ENCODE measurements at regions not wholly inside any gene's neighbourhood (a gene's known extent, or its start where the extent isn't known, plus 50 kb on each side); places are given as distances from the start of the nearest gene placed in this dataset.

DNA sequence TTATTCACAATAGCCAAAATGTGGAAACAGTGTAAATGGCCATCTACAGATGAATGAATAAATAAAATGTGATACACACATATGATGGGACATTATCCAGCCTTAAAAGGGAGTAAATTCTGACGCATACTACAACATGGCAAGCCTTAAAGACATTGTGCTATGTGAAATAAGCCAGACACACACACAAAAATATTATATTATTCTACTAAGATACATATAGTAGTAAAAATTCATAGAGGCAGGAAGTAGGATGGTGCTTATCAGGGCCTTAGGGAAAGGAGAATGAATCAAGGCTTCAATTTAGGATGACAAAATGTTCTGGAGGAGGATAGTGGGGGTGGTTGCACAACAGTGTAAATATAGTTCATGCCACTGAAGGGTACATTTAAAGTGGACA is 346.7 kb upstream of the SMARCA2 start:
- Histone ChIP-seq H3K36me3 (no peaks in the 10 kb centered on the region), H3K4me1 (no peaks in the 10 kb centered on the region), H3K9ac (ENCODE audit: low read depth in 2 of 2, low read length in 2 of 2) (no peak overlapping the region), H3K27ac (no peak overlapping the region), H3K9me3 (no peaks in the 10 kb centered on the region), H3K4me3 (no peak overlapping the region), H3K27me3 (no peaks in the 10 kb centered on the region)
- no peak for DNase-seq
- TF ChIP-seq, protein P1, sequence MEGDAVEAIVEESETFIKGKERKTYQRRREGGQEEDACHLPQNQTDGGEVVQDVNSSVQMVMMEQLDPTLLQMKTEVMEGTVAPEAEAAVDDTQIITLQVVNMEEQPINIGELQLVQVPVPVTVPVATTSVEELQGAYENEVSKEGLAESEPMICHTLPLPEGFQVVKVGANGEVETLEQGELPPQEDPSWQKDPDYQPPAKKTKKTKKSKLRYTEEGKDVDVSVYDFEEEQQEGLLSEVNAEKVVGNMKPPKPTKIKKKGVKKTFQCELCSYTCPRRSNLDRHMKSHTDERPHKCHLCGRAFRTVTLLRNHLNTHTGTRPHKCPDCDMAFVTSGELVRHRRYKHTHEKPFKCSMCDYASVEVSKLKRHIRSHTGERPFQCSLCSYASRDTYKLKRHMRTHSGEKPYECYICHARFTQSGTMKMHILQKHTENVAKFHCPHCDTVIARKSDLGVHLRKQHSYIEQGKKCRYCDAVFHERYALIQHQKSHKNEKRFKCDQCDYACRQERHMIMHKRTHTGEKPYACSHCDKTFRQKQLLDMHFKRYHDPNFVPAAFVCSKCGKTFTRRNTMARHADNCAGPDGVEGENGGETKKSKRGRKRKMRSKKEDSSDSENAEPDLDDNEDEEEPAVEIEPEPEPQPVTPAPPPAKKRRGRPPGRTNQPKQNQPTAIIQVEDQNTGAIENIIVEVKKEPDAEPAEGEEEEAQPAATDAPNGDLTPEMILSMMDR (IDR thresholded peaks at IDR 0.05), result no peak
- intact Hi-C loops (cut with DNase I), result no loop called here

DNA sequence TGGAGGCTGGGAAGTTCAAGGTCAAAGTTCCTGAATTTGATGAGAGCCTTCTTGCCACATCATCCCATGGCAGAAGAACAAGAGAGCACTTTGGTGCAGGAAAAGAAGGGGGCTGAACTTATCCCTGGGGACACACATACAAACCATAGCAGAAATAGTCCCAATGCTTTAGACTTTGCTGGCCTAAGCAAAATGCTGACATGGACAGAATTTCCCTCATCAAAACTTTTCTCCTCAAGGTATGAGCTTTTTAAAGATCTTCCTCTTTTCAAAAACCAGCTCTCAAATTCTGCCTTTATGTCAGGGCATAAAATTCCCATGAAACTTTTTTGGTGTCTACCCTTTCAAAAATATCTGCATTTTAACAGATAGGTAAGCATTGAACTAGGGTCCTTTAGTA is 341.8 kb upstream of the SMARCA2 start:
- TF ChIP-seq, protein P1 (IDR thresholded peaks at IDR 0.05), result no peak
- DNase-seq, result no peak
- Histone ChIP-seq H3K9ac (ENCODE audit: low read depth in 2 of 2, low read length in 2 of 2) (no peak overlapping the region), H3K4me3 (no peak overlapping the region), H3K27me3 (no peaks in the 10 kb centered on the region), H3K4me1 (no peaks in the 10 kb centered on the region), H3K27ac (no peak overlapping the region), H3K9me3 (no peaks in the 10 kb centered on the region), H3K36me3 (no peaks in the 10 kb centered on the region)
- intact Hi-C loops (cut with DNase I), result no loop called here

DNA sequence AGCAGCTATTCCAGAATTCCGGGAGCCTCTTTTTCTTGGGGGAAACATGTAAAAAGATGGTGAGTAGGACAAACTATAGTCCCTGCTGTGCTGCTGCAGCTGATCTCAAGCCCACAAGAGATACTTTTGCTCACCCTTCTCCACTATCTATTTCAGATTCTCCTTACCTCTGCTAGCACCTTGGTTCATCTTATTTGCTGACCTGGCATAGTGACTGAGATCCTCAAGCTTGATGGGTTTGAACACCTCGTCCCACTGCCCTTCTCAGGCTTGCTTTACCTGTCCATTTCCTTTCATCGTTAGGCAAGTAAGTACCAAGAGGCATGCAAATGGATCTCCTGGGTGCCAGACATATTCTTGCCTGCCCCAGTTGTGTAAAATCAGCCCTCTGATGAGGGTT is 338.4 kb upstream of the SMARCA2 start:
- no peaks in the 10 kb centered on the region for H3K36me3 ChIP-seq
- no peaks in the 10 kb centered on the region for H3K27me3 ChIP-seq
- intact Hi-C loops (cut with DNase I), result no loop called here
- TF ChIP-seq, protein P1 (IDR thresholded peaks at IDR 0.05), result no peak
- H3K9me3 ChIP-seq, result no peaks in the 10 kb centered on the region
- no peaks in the 10 kb centered on the region for H3K4me1 ChIP-seq
- DNase-seq, result no peak
- H3K27ac ChIP-seq, result no peak overlapping the region
- no peak overlapping the region for H3K9ac ChIP-seq (ENCODE audit: low read depth in 2 of 2, low read length in 2 of 2)
- no peak overlapping the region for H3K4me3 ChIP-seq

DNA sequence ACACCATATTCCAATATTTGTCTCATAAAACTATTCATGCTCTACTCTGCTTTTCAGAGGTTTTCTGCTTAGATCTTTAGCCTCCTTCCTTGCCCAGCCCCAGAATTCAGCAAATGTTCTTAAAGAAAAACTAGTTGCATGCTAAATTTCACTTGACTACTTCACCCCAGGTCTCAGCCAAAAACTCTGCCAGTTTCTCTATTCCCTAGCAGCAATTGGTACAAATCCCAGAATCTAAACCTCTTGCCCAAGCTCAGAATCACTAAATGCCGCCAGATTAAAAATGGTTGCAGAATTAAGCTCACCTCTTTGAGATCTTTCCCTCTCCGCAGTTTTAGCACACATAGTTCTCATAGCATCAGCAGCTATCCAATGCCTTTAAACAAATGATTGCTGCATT is 331.2 kb upstream of the SMARCA2 start:
- H3K4me3 ChIP-seq, result no peak overlapping the region
- no peaks in the 10 kb centered on the region for H3K4me1 ChIP-seq
- H3K36me3 ChIP-seq, result no peaks in the 10 kb centered on the region
- H3K27ac ChIP-seq, result no peak overlapping the region
- no peaks in the 10 kb centered on the region for H3K9me3 ChIP-seq
- TF ChIP-seq, protein P1 (IDR thresholded peaks at IDR 0.05), result no peak
- DNase-seq, result no peak
- H3K9ac ChIP-seq (ENCODE audit: low read depth in 2 of 2, low read length in 2 of 2), result no peak overlapping the region
- no peaks in the 10 kb centered on the region for H3K27me3 ChIP-seq
- intact Hi-C loops (cut with DNase I), result no loop called here

DNA sequence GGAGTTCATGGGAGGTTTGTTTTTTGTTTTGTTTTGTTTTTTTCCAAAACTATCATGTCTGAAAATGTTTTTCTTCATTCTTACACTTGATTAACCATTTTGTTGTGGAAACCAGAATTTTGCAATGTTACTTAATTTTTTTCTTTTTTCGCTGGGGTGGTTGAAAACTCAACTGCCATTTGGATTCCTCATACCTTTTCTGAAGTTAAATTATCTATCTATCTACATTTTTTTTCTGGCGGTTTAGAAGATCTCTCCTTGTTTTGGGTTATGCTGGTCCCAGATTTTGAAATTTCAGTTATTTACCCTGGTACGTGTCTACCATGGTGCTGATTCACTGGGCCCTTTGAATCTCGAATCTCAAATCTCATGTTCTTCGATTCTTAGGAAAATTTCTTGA is 316.2 kb upstream of the SMARCA2 start:
- no peaks in the 10 kb centered on the region for H3K36me3 ChIP-seq
- no peak overlapping the region for H3K4me3 ChIP-seq
- no peak overlapping the region for H3K9ac ChIP-seq (ENCODE audit: low read depth in 2 of 2, low read length in 2 of 2)
- no peaks in the 10 kb centered on the region for H3K9me3 ChIP-seq
- DNase-seq, result no peak
- intact Hi-C loops (cut with DNase I), result no loop called here
- H3K4me1 ChIP-seq, result no peaks in the 10 kb centered on the region
- TF ChIP-seq, protein P1 (IDR thresholded peaks at IDR 0.05), result no peak
- no peaks in the 10 kb centered on the region for H3K27me3 ChIP-seq
- no peak overlapping the region for H3K27ac ChIP-seq

DNA sequence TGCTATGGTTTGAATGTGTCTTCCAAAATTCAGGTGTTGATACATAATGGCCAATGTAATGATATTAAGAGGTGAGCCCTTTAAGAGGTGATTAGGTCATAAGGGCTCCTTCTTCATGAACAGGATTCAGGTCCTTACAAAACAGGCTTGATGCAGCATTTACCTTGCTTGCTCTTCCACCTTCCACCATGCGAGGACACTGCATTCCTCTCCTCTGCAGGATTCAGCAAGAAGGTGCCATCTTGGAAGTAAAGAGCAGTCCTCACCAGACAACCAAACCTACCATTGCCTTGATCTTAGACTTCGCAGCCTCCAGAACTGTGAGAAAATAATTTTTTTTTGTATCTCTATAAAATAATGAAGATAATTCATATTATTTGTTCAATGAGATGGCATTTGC is 314.0 kb upstream of the SMARCA2 start:
- Histone ChIP-seq H3K36me3 (no peaks in the 10 kb centered on the region), H3K27me3 (no peaks in the 10 kb centered on the region), H3K27ac (no peak overlapping the region), H3K4me3 (no peak overlapping the region), H3K9me3 (no peaks in the 10 kb centered on the region), H3K9ac (ENCODE audit: low read depth in 2 of 2, low read length in 2 of 2) (no peak overlapping the region), H3K4me1 (no peaks in the 10 kb centered on the region)
- no peak for DNase-seq
- intact Hi-C loops (cut with DNase I), result no loop called here
- TF ChIP-seq, protein P1 (IDR thresholded peaks at IDR 0.05), result no peak

Data from colonic mucosa (tissue), 4 donors.